Lung (tissue), 11 donors: ENCODE measurements at regions not wholly inside any gene's neighbourhood (a gene's known extent, or its start where the extent isn't known, plus 50 kb on each side); places are given as distances from the start of the nearest gene placed in this dataset.

Experiments used
- ATAC-seq: fragments of 200-7000 bp; cut with Tn5 transposase; one replicate; pipeline ENCODE4 v1.9.1; 2020; ENCODE audit warnings: moderate number of reproducible peaks; ENCODE audit not compliant: insufficient read depth, low FRiP score
- DNase-seq, 3 donors: peaks; one replicate each; pipeline ENCODE4 v3.0.0-alpha.2; 2013 to 2017
- H3K27ac ChIP-seq, 2 donors: one replicate each; pipeline ENCODE4 v1.5.1; 2013; ENCODE audit warnings: mild to moderate bottlenecking in 2 of 2, moderate library complexity in 2 of 2, control low read depth in 1 of 2, inconsistent platforms in 1 of 2, low read depth in 1 of 2, low read length in 1 of 2
- H3K27me3 ChIP-seq, 3 donors: one replicate each; pipeline ENCODE4 v1.5.1; 2013; ENCODE audit warnings: low read length in 2 of 3; ENCODE audit not compliant: control insufficient read depth in 3 of 3, insufficient read depth in 3 of 3
- H3K36me3 ChIP-seq, 4 donors: one replicate each; pipeline ENCODE4 v1.5.1; 2013; ENCODE audit warnings: low read length in 4 of 4, mild to moderate bottlenecking in 1 of 4, moderate library complexity in 1 of 4; ENCODE audit not compliant: control insufficient read depth in 4 of 4, insufficient read depth in 4 of 4
- H3K4me1 ChIP-seq, 5 donors: one replicate each; pipeline ENCODE4 v1.5.1; 2013; ENCODE audit warnings: low read length in 5 of 5, mild to moderate bottlenecking in 2 of 5, moderate library complexity in 1 of 5; ENCODE audit not compliant: control insufficient read depth in 5 of 5, insufficient read depth in 5 of 5
- H3K4me3 ChIP-seq: one replicate; pipeline ENCODE4 v1.5.1; 2013; ENCODE audit warnings: mild to moderate bottlenecking, control low read depth, moderate library complexity
- H3K9ac ChIP-seq, 2 donors: one replicate each; pipeline ENCODE4 v1.5.1; 2013; ENCODE audit warnings: low read length in 2 of 2, control low read depth in 1 of 2; ENCODE audit not compliant: insufficient read depth in 1 of 2
- H3K9me3 ChIP-seq, 4 donors: one replicate each; pipeline ENCODE4 v1.5.1; 2013; ENCODE audit warnings: low read length in 3 of 4, mild to moderate bottlenecking in 1 of 4, moderate library complexity in 1 of 4; ENCODE audit not compliant: control insufficient read depth in 4 of 4, insufficient read depth in 3 of 4
- CTCF ChIP-seq: IDR thresholded peaks from 2 replicates; pipeline ENCODE4 v1.5.1; 2012; ENCODE audit warnings: mild to moderate bottlenecking; ENCODE audit errors: control extremely low read depth, extremely low read depth
- WGBS, 2 donors: extraction: QIAGEN DNeasy Blood & Tissue Kit; methylation state at CpG; one replicate each; pipeline ENCODE4 v1.1.7; 2013; 5-methylcytosine and 5-hydroxymethylcytosine counted together
- donor health status: control.
- donor health status: control.
- donor health status: Bipolar disorder and iron deficiency.
- donor health status: healthy.
- donor health status: DM: yes; HTN: yes; CAD: no.

DNA sequence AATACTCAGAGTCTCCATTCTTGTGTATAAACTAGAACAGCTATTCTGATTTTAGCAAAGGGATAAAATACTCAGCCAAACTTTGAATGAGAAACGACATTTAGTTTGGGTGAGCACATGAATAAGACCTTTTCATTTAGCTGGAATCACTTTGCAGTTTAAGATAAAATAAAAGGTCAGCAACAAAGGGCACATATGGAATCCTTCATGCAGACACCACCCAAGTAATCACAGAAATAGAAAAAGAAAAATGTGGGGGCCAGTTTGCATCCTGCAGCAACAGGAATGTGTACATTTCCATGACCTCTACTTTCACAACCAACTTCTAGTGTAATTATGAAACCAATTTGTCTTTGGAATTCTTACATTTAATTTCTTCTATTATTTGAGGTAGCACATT is 1637.4 kb downstream of the PCDH9 start:
- H3K27ac ChIP-seq, result no peak overlapping the region
- 40 to 68% methylated on average over 1 of the region's 1 CpG for WGBS, 2 donors
- no peak overlapping the region for H3K9ac ChIP-seq
- no peaks in the 10 kb centered on the region for H3K36me3 ChIP-seq
- no peak overlapping the region for H3K4me3 ChIP-seq
- peaks cover 0 to 33% (median 0%) of the 10 kb centered on the region in 5 donors for H3K4me1 ChIP-seq
- ATAC-seq (no peak), DNase-seq (peak in 2 of 3 donors; percentile 23)
- H3K9me3 ChIP-seq, result no peaks in the 10 kb centered on the region
- no peak for TF ChIP-seq CTCF
- no peaks in the 10 kb centered on the region for H3K27me3 ChIP-seq

DNA sequence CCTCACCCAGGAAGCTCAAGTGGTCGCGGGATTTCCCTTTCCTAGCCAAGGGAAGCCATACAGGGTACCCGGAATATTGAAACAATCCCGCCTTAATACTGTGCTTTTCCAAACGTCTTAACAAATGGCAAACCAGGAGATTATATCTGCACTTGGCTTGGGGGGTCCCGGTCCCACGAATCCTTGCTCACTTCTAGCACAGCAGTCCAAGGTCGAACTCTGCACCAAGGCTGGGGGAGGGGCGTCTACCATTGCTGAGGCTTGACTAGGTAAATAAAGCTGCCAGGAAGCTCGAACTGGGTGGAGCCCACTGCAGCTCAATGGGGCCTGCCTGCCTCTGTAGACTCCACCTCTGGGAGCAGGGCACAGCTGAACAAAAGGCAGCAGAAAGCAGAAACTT is 1644.8 kb downstream of the PCDH9 start:
- Histone ChIP-seq H3K36me3 (no peaks in the 10 kb centered on the region), H3K9ac (no peak overlapping the region), H3K27ac (no peak overlapping the region), H3K27me3 (no peaks in the 10 kb centered on the region), H3K4me3 (no peak overlapping the region), H3K9me3 (peaks cover 0 to 2% (median 0%) of the 10 kb centered on the region in 4 donors), H3K4me1 (no peaks in the 10 kb centered on the region)
- 87 to 89% methylated on average over 10 of the region's 10 CpGs for WGBS, 2 donors
- DNase-seq, result no peak
- no peak for TF ChIP-seq CTCF
- no peak for ATAC-seq

GRCh38 chr13:65584126-65584525 is 1646.0 kb downstream of the PCDH9 start:
- peaks cover 0 to 2% (median 0%) of the 10 kb centered on the region in 4 donors for H3K9me3 ChIP-seq

More at GRCh38 chr13:65584126-65584525, 1646.0 kb downstream of the PCDH9 start:
- Histone ChIP-seq H3K4me3 (no peak overlapping the region), H3K27me3 (no peaks in the 10 kb centered on the region), H3K4me1 (no peaks in the 10 kb centered on the region), H3K36me3 (no peaks in the 10 kb centered on the region), H3K9ac (no peak overlapping the region), H3K27ac (no peak overlapping the region)
- DNase-seq, result no peak
- 63 to 72% methylated on average over 2 of the region's 2 CpGs for WGBS, 2 donors
- ATAC-seq, result no peak
- TF ChIP-seq CTCF, result no peak
